SH-SY5Y (cell line): ENCODE measurements at regions not wholly inside any gene's neighbourhood (a gene's known extent, or its start where the extent isn't known, plus 50 kb on each side); places are given as distances from the start of the nearest gene placed in this dataset.

Experiments used
- GATA2 ChIP-seq: IDR thresholded peaks from 2 replicates; pipeline ENCODE4 v1.6.1; 2011; ENCODE audit warnings: mild to moderate bottlenecking, low read depth, low read length
- GATA3 ChIP-seq: IDR thresholded peaks from 2 replicates; pipeline ENCODE4 v1.6.1; 2011; ENCODE audit warnings: low read depth, mild to moderate bottlenecking, low read length, moderate library complexity

GRCh38 chr2:228723599-228723998, 542.1 kb upstream of the SPHKAP start:
- no peak for TF ChIP-seq GATA3
- TF ChIP-seq GATA2 = no peak

DNA sequence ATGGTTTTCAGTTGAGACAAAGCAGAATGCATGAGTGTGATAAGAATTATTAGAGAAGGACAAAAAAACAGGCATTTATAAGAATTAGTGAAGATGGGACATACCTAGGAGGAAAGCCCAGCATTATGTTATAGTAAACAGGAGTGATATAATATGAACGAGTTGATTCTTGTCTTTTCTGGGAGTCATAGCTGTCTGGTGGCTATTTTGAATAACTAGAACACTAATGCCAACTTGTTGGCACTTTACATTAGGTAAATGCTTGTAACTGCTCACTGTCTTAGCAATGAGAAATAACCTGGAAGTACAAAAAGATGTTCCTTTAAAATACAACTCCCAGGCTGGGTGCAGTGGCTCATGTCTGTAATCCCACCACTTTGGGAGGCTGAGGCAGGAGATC, 540.8 kb upstream of the SPHKAP start:
- no peak for TF ChIP-seq GATA3
- TF ChIP-seq GATA2 = no peak

- TF ChIP-seq GATA3 (no peak), GATA2 (no peak)
These were observed 539.4 kb upstream of the SPHKAP start for GRCh38 chr2:228720895-228721294.

DNA sequence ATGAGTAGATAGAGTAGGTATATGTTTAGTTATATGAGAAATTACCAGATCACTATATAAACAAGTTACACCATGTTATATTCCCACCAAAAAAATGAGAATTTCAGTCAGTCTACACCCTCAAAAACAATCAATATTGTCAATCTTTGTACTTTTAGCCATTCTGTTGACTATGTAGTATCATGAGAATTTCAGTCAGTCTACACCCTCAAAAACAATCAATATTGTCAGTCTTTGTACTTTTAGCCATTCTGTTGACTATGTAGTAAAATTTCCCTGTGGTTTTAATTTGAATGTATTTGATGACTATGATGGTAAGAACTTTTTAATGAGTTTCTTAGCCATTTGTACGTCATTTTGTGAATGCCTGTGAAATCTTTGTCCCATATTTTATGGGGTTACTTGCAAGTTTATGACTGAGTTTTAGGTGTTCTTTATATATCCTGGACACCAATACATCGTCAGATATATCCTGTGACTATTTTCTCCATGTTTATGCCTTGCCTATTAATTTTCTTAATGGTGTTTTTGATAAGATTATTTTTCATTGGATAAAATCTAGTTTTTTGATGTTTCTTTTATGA, 528.4 kb upstream of the SPHKAP start:
- TF ChIP-seq GATA2 (no peak), GATA3 (no peak)

GRCh38 chr2:228707846-228708245, 526.4 kb upstream of the SPHKAP start:
- no peak for TF ChIP-seq GATA3
- TF ChIP-seq GATA2 = no peak

DNA sequence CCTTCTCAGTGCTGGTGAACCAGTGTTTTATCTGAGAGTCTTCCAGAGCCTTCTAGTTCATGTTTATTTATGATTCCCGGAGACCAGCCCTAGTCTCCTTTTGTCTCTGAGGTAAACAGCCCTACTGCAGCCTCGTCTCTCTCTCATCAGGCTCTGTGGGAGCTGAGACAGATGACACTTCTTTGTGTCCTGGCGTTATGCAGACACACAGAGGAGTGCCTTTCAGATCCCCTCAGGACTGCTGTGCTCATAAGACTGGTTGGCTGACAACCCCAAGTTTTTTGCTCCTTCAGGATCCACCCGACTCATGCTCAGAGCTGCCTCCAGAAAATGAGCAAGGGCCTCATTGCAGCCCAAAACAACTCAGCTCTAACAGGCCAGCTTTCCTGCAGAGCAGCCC, 523.8 kb upstream of the SPHKAP start:
- TF ChIP-seq GATA3 = no peak
- no peak for TF ChIP-seq GATA2

DNA sequence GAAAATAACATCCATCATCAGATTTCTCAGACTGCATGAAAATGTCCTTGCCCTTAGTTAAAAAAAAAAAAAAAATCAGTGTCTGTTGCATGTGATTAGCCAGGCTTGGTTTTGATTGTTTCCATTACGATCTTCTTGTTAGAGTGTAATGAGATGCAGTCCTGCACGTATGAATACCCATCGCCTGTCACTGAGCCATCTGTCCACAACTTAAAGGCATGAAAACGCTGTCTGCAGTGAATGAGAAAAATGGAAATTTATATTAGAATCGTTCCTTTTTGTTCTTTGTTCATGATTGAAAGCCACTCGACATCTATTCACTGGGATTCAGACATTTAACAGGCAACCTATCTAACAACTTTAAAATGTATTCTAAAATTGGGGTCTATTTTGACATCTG, 521.7 kb upstream of the SPHKAP start:
- TF ChIP-seq GATA2 (no peak), GATA3 (no peak)

- no peak for TF ChIP-seq GATA2
- no peak for TF ChIP-seq GATA3
These were observed 520.0 kb upstream of the SPHKAP start for GRCh38 chr2:228701506-228701905.

DNA sequence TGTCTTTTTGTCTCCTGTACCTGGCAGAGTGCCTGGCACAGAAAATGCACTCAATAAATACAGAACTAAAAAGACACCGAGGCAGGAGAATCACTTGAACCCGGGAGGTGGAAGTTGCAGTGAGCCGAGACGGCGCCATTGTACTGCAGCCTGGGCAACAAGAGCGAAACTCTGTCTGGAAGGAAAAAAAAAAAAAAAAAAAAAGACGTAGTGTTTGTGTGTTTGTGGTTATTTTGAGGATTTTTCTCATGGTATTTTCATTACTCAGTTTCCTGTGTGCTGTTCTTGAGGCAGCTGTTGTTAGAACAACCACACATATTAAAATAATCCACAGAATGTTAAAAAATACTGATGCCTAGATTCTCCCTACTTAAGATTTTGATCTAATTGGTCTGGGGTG, 519.2 kb upstream of the SPHKAP start:
- TF ChIP-seq GATA2 (no peak), GATA3 (no peak)

- no peak for TF ChIP-seq GATA2
- no peak for TF ChIP-seq GATA3
These were observed 518.4 kb upstream of the SPHKAP start for GRCh38 chr2:228699888-228700287.

- no peak for TF ChIP-seq GATA2
- no peak for TF ChIP-seq GATA3
These were observed 517.9 kb upstream of the SPHKAP start for GRCh38 chr2:228699400-228699799.

DNA sequence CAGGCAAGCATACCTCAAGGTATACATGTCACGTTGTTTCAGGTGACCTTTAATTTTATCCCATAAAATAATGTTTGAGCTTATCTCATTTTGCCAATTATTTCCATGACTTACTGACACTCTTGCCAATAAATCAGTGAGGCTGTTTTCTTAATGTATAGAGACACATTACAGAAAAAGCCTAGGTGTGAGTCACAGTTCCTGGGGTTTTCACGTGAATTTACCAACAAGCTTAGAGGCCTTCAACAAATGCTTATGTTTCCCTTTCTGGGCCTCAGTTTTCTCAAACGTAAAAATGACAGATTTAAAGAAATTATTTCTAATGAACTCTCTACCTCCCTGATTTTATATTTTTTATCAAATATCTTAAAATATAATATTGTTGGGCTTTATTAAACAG, 517.5 kb upstream of the SPHKAP start:
- TF ChIP-seq GATA3 (no peak), GATA2 (no peak)

DNA sequence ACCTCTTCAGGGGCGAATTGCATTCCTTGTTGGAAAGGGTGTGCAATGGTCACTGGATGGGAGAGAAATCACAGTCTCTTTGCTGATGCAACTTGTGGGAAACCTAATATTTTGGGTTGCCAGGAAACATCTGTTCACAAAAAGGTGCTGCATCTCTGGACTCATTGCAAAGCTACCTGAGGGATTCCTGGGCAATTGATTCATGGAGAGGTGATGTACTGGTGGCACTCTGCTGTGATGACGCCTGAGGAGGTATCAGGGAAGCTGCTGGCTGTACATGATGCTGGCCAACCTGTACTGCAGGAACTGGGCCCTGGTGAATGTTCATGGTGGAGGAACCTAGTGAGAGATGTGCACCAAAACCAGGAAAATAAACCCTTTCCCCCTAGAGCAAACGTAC, 516.0 kb upstream of the SPHKAP start:
- no peak for TF ChIP-seq GATA3
- no peak for TF ChIP-seq GATA2

- TF ChIP-seq GATA2 (no peak), GATA3 (no peak)
These were observed 509.2 kb upstream of the SPHKAP start for GRCh38 chr2:228690681-228691080.

- TF ChIP-seq GATA3 (no peak), GATA2 (no peak)
These were observed 507.6 kb upstream of the SPHKAP start for GRCh38 chr2:228689053-228689452.
